Testis (tissue), 2 donors: ENCODE measurements at regions not wholly inside any gene's neighbourhood (a gene's known extent, or its start where the extent isn't known, plus 50 kb on each side); places are given as distances from the start of the nearest gene placed in this dataset.

ENCODE experiments used
- DNase-seq: peaks from one replicate; pipeline ENCODE4 v3.0.0-alpha.2; 2019
- H3K27ac ChIP-seq, 2 donors: fragments of 200-600 bp; sonication (generic); one replicate each; pipeline ENCODE4 v1.5.1; 2019
- H3K27me3 ChIP-seq: fragments of 200-600 bp; sonication (generic); one replicate; pipeline ENCODE4 v1.5.1; 2019
- H3K36me3 ChIP-seq: fragments of 200-600 bp; sonication (generic); one replicate; pipeline ENCODE4 v1.5.1; 2017; ENCODE audit warnings: low read depth; ENCODE audit errors: missing control alignments
- H3K4me1 ChIP-seq: fragments of 200-600 bp; sonication (generic); one replicate; pipeline ENCODE4 v1.5.1; 2019
- H3K4me3 ChIP-seq, 2 donors: fragments of 200-600 bp; sonication (generic); one replicate each; pipeline ENCODE4 v1.5.1; 2017 to 2019
- H3K9me3 ChIP-seq: fragments of 200-600 bp; sonication (generic); one replicate; pipeline ENCODE4 v1.5.1; 2017
- POLR2A ChIP-seq: fragments of 450-650 bp; IDR thresholded peaks from one replicate; pipeline ENCODE4 v1.6.1; 2017; ENCODE audit warnings: antibody characterized with exemption, mild to moderate bottlenecking, moderate library complexity
- WGBS, 2 donors: methylation state at CpG; one replicate each; pipeline ENCODE4 v1.1.5; 2018; 5-methylcytosine and 5-hydroxymethylcytosine counted together
- intact Hi-C: fragments of 100-400 bp; cut with DNase I; formaldehyde crosslinking; loops from one replicate; pipeline ENCODE4 v1.15.1; 2023; ENCODE audit warnings: low total_unique reads
- TF ChIP-seq, protein P1 (sequence below), 3 experiments: fragments of 450-650 bp in 2 of 3; fragments of 200-600 bp in 1 of 3; sonication (generic) in 1 of 3; IDR thresholded peaks; one replicate each; pipeline ENCODE4 v1.5.1; 2016 to 2019; ENCODE audit warnings: antibody characterized with exemption in 3 of 3, mild to moderate bottlenecking in 2 of 3, moderate library complexity in 1 of 3

DNA sequence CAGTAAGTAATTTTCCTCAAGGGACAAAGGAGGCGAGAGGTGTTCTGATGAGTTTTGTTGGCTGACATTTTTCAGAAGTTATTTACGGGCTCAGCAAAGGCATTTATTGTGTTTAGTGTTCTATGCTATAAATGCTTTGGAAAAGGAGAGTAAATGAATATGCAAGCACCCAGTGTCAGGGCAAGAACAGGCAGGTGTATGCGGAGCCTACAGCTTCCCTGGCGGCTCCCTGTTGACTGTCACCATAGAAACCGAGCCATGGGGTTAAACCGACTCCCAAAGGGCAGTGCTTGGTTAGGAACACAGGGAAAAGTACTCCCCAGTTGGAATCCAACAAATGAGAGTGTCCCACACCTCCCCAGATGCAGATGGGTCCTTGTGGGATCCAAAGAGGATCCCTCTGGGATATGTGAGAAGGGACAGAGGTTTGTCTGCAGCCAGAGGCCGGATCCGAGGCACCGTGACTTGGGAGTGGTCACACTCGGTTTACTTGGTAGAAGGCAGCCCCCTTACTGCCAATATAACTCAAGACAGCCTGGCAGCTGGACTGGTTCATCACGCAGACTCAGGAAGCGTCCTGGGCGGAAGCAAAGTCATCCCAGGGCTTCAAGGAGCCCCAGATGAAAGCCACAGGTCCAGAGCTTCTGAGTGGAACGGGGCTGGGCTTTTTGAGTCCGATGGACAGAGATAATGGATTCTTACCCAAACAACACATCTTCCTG, 329.7 kb downstream of the CTTN start:
- Histone ChIP-seq H3K27me3 (no peaks in the 10 kb centered on the region), H3K4me1 (no peaks in the 10 kb centered on the region), H3K4me3 (no peak overlapping the region), H3K27ac (no peak overlapping the region), H3K36me3 (no peaks in the 10 kb centered on the region), H3K9me3 (no peaks in the 10 kb centered on the region)
- WGBS, 2 donors: 83 to 88% methylated on average over 15 of the region's 15 CpGs
- DNase-seq: no peak
- intact Hi-C loops: no loop called here
- TF ChIP-seq POLR2A: no peak
- TF ChIP-seq, protein P1, sequence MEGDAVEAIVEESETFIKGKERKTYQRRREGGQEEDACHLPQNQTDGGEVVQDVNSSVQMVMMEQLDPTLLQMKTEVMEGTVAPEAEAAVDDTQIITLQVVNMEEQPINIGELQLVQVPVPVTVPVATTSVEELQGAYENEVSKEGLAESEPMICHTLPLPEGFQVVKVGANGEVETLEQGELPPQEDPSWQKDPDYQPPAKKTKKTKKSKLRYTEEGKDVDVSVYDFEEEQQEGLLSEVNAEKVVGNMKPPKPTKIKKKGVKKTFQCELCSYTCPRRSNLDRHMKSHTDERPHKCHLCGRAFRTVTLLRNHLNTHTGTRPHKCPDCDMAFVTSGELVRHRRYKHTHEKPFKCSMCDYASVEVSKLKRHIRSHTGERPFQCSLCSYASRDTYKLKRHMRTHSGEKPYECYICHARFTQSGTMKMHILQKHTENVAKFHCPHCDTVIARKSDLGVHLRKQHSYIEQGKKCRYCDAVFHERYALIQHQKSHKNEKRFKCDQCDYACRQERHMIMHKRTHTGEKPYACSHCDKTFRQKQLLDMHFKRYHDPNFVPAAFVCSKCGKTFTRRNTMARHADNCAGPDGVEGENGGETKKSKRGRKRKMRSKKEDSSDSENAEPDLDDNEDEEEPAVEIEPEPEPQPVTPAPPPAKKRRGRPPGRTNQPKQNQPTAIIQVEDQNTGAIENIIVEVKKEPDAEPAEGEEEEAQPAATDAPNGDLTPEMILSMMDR (IDR thresholded peaks at IDR 0.05): no peak

- Histone ChIP-seq H3K36me3 (no peaks in the 10 kb centered on the region), H3K27me3 (no peaks in the 10 kb centered on the region), H3K4me3 (no peak overlapping the region), H3K9me3 (no peaks in the 10 kb centered on the region), H3K4me1 (no peaks in the 10 kb centered on the region), H3K27ac (no peak overlapping the region)
- DNase-seq: no peak
- WGBS, 2 donors: 86 to 88% methylated on average over 6 of the region's 6 CpGs
- intact Hi-C loops: no loop called here
- TF ChIP-seq, protein P1 (IDR thresholded peaks at IDR 0.05): no peak
- TF ChIP-seq POLR2A: no peak
Observed at GRCh38 chr11:70729949-70730348, 331.6 kb downstream of the CTTN start.

DNA sequence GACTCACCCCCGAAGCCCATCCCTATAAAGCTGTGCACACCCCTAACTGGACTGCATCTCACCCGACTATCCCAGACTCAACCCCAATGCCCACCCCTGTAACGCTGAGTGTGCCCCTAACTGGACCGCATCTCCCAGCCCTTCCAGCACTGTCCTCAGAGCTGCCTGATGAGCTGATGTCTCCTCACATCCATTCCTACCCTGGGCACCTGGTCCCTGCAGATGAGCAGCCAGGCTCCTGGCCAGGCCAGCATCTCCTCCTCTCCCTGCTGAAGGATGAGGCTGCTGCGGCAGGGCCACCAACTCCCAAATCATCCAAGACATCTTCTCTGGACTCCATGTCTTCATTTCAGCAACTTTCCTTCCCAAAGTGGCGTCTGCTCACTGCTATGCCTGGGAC, 332.1 kb downstream of the CTTN start:
- H3K4me1 ChIP-seq: no peaks in the 10 kb centered on the region
- no peaks in the 10 kb centered on the region for H3K9me3 ChIP-seq
- no peaks in the 10 kb centered on the region for H3K27me3 ChIP-seq
- no peak overlapping the region for H3K4me3 ChIP-seq
- H3K36me3 ChIP-seq: no peaks in the 10 kb centered on the region
- DNase-seq: no peak
- intact Hi-C loops: no loop called here
- no peak for TF ChIP-seq POLR2A
- TF ChIP-seq, protein P1 (IDR thresholded peaks at IDR 0.05): no peak
- 84 to 97% methylated on average over 6 of the region's 6 CpGs for WGBS, 2 donors
- H3K27ac ChIP-seq: no peak overlapping the region

- Histone ChIP-seq H3K9me3 (no peaks in the 10 kb centered on the region), H3K27ac (no peak overlapping the region), H3K4me3 (no peak overlapping the region), H3K36me3 (no peaks in the 10 kb centered on the region), H3K27me3 (no peaks in the 10 kb centered on the region), H3K4me1 (no peaks in the 10 kb centered on the region)
- TF ChIP-seq, protein P1 (IDR thresholded peaks at IDR 0.05): no peak
- no peak for TF ChIP-seq POLR2A
- intact Hi-C loops: no loop called here
- WGBS, 2 donors: 78 to 84% methylated on average over 11 of the region's 11 CpGs
- DNase-seq: no peak
Observed at GRCh38 chr11:70731271-70732022, 333.1 kb downstream of the CTTN start.
